Adipocyte (in vitro differentiated cells): ENCODE measurements at regions not wholly inside any gene's neighbourhood (a gene's known extent, or its start where the extent isn't known, plus 50 kb on each side); places are given as distances from the start of the nearest gene placed in this dataset.
"Not testable (repeated sequence)": the region's sequence is repeated elsewhere in the genome, so short reads cannot be mapped to it uniquely, and the experiment has no call there.

Source experiments
- DNase-seq: peaks from one replicate; pipeline ENCODE4 v3.0.0-alpha.2; 2015; ENCODE audit warnings: low read depth
- H3K27me3 ChIP-seq: replicated peaks from 2 replicates; pipeline ENCODE4 v1.7.0; 2013; ENCODE audit warnings: mild to moderate bottlenecking, low read length, moderate library complexity; ENCODE audit not compliant: control insufficient read depth, insufficient read depth
- H3K36me3 ChIP-seq: 2 replicates; pipeline ENCODE4 v1.7.0; 2013; ENCODE audit warnings: low read length, mild to moderate bottlenecking, moderate library complexity; ENCODE audit not compliant: control insufficient read depth, insufficient read depth, severe bottlenecking
- H3K4me1 ChIP-seq: 2 replicates; pipeline ENCODE4 v1.7.0; 2013; ENCODE audit warnings: mild to moderate bottlenecking, low read length, moderate library complexity; ENCODE audit not compliant: control insufficient read depth, insufficient read depth
- H3K4me3 ChIP-seq: 2 replicates; pipeline ENCODE4 v1.7.0; 2013; ENCODE audit warnings: mild to moderate bottlenecking, low read length, moderate library complexity
- H3K9ac ChIP-seq: 2 replicates; pipeline ENCODE4 v1.7.0; 2013; ENCODE audit warnings: mild to moderate bottlenecking, low read length, moderate library complexity
- H3K9me3 ChIP-seq: 2 replicates; pipeline ENCODE4 v1.7.0; 2013; ENCODE audit warnings: mild to moderate bottlenecking, low read length, moderate library complexity; ENCODE audit not compliant: control insufficient read depth

DNA sequence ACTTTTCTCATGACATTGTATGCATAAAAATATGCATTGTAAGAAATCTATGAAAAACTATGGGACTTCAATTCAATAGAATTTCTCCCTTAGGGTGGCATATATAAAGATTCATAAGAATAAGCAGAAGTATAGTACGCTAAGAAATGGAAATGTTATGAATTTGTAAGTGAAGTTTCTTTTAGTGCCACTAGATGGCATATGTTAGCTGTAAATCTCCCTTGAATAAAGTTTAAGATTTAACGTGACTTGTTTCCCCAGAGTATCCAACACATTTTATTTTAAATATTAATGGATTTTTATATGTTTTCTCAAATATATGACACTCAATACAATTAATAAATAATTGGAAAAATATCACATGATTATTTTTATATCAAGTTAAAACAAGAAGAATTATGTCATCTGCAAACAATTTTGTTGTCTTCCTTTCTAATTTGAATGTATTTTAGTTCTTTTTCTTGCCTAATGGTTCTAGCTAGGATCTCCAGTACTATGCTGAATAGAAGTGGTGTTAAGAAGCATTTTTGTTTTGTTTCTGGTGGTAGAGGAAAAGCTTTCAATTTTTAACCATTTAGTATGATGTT is 287.2 kb downstream of the HGF start:
- Histone ChIP-seq H3K9me3 (no peaks in the 10 kb centered on the region), H3K27me3 (no peaks in the 10 kb centered on the region), H3K4me3 (no peak overlapping the region), H3K4me1 (peaks cover 3% of the 10 kb centered on the region), H3K9ac (no peak overlapping the region), H3K36me3 (no peaks in the 10 kb centered on the region)
- peak; percentile 65 for DNase-seq

DNA sequence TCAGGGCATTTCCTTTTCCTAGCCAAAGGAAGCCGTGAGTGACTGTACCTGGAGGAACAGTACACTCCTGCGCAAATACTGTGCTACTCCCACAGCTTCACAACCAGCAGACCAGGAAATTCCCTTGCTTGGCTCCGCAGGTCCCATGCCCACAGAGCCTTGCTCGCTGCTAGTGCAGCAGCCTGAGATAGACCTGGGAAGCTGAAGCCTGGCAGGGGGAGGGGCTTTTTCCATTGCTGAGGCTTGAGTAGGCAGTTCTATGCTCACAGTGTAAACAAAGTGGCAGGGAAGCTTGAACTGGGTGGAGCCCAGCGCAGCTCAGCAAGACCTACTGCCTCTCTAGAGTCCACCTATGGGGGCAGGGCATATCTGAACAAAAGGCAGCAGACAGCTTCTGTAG is 291.2 kb downstream of the HGF start:
- no peak overlapping the region for H3K9ac ChIP-seq
- no peak overlapping the region for H3K4me3 ChIP-seq
- H3K36me3 ChIP-seq, result no peaks in the 10 kb centered on the region
- H3K4me1 ChIP-seq, result peaks cover 3% of the 10 kb centered on the region
- H3K27me3 ChIP-seq, result no peaks in the 10 kb centered on the region
- DNase-seq, result no peak
- no peaks in the 10 kb centered on the region for H3K9me3 ChIP-seq

DNA sequence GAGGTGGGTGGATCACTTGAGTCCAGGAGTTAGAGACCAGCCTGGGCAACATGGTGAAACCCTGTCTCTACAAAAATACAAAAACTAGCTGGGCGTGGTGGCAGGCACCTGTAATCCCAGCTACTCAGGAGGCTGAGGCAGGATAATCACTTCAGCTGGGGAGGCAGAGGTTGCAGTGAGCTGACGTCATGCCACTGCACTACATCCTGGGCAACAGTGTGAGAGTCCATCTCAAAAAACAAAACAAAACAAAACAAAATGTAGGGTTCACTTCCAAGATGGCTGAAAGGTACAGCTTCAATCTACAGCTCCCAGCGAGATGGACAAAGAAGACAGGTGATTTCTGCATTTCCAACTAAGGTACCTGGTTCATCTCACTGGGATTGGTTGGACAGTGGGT is 291.6 kb downstream of the HGF start:
- DNase-seq, H3K9me3 ChIP-seq: not testable (repeated sequence)

DNA sequence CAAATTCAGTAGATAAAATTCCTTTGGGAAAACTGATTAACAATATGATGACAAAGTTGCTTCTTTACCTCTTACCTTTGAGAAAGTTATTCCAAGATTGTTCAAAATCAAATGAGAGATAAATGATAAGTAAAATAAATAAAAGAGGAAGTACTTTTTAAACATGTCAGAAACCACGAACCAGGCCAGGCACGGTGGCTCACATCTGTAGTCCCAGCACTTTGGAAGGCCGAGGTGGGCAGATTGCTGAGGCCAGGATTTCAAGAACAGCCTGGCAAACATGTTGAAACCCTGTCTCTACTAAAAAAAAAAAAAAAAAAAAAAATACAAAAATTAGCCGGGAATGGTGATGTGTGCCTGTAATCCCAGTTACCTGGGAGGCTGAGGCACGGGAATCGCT is 296.6 kb downstream of the HGF start:
- no peak for DNase-seq
- Histone ChIP-seq H3K4me3 (no peak overlapping the region), H3K4me1 (peaks cover 6% of the 10 kb centered on the region), H3K9me3 (no peaks in the 10 kb centered on the region), H3K36me3 (no peaks in the 10 kb centered on the region), H3K9ac (no peak overlapping the region), H3K27me3 (no peaks in the 10 kb centered on the region)

More for the DNA sequence above, 291.6 kb downstream of the HGF start:
- not testable (repeated sequence) for H3K4me1 ChIP-seq, H3K36me3 ChIP-seq, H3K27me3 ChIP-seq, H3K9ac ChIP-seq, H3K4me3 ChIP-seq

DNA sequence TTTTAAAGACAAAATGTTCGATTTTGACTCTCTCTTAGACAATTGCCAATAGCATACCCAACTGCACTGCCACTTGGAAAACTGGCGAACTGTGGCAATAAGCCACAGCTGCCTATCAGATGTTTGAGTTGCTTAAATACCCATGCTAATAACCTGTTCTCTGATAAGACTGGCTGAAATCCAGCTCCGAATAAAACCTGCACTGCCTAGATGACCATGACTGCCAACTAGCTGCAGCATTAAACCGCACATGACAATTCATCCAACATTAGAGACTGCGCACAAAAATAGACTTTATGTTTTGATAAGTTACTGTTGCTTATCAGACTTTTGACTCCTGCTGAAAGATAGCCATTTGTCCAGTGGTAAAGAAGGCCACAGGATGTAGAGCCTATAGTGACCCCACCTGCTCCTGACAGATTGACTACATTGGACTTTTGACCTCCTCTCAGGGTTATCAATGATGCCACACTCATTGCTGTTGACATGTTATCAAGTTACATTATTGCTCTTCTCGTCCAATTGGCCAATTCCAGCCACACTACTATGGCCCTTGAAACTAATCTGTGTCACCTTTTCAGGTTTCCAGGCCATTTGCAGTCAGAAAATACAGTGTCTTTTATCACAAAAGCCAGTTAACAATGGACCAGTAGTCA is 299.0 kb downstream of the HGF start:
- DNase-seq, result no peak
- Histone ChIP-seq H3K9me3 (no peaks in the 10 kb centered on the region), H3K4me3 (no peak overlapping the region), H3K36me3 (no peaks in the 10 kb centered on the region), H3K9ac (no peak overlapping the region), H3K27me3 (no peaks in the 10 kb centered on the region), H3K4me1 (peaks cover 6% of the 10 kb centered on the region)

DNA sequence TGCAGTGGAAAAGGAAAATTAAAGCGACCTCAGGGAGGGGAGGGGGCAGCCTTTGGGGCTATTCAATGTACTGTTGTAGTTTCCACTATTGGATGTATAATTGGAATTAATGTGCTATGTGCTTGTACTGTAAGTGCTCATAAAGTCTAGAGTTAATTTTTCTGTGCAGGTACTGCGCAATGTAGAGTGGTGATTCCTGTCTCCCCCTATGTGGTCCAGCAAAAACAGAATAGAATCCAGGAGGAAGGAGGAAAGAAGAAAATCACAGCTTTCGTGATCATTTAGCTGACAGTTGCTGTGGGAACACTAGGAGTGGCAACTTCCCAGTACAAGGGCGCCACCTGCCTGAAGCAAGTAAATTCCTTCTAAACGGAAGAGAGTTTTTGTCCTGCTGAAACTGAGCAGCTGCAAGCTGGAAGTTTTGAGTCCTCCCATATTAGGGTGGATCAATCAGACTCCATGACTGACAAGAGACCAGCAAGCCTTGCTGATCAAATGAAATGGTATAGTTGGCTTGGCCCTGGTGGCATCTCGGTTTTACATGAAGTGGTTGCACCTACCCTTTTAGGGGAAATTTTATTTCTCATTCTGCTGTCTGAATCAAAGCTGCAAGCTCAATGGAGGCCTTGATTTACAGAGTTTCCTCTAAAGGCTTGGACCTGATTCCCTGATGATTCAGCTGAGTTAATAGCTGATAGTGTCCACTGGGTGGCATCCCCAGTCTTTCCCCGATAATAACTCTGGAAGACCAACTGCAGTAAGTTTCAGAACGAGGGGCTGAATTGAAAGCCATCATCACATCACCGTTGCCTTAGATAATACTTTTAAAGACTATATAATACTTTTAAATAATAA is 299.8 kb downstream of the HGF start:
- Histone ChIP-seq H3K9me3 (no peaks in the 10 kb centered on the region), H3K4me3 (no peak overlapping the region), H3K27me3 (no peaks in the 10 kb centered on the region), H3K36me3 (no peaks in the 10 kb centered on the region), H3K4me1 (peaks cover 6% of the 10 kb centered on the region), H3K9ac (peak overlapping the region; percentile 16)
- DNase-seq, result peak; percentile 86

DNA sequence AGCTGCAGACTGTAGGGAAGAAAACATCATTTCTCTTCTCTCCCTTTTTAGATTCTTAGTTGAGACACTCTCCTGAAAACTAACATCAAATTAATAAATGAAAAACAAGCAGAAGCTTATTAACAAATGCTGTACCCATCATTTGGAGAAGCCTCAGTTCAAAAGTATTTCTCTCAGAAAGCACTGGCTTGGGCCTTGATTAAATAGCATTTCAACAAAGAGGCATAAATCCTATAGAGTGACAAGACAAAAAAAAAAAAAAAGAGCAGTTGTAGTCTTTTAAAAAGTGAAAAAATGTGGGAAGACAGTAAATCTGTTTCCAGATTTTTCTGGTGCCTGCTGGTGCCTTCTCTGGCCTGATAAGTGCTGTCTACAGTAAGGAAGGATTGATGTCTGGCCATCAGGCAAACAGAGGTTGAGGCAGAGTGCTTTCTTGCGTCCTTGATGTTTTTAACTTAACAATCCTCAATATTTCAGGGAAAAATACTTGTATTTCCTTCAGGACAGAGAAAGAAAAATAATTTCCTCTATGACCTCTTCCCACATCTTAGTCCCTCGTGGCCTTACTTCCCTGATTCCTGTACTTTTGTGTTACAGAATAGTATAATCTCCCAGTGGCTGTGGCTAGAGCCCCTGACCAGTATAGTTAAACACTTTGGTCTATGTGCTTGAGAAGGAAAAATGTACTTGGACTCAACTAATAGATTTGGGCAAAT is 300.5 kb downstream of the HGF start:
- no peaks in the 10 kb centered on the region for H3K9me3 ChIP-seq
- no peak overlapping the region for H3K4me3 ChIP-seq
- H3K4me1 ChIP-seq, result peaks cover 6% of the 10 kb centered on the region
- no peak for DNase-seq
- no peaks in the 10 kb centered on the region for H3K36me3 ChIP-seq
- no peaks in the 10 kb centered on the region for H3K27me3 ChIP-seq
- H3K9ac ChIP-seq, result peak overlapping the region; percentile 16

DNA sequence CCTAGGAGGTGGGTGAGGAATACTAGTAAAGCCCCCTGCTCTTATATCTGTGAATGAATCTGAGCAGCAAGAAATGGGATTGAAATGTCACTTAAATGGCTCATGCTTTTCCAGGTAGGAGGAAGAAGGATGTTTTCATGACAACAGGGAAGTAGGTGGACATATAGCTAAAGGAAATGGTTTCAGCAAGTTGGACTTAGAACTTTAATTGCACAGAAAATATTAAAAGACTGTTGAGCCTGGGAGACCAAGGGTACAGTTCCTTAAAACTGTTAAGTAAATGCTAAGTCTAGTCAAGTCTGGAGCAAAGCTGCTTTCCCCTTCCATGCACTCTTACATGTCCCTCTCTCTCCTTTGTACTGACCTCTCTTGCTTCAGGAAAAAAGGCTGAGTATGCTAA is 301.3 kb downstream of the HGF start:
- Histone ChIP-seq H3K4me1 (peaks cover 6% of the 10 kb centered on the region), H3K9ac (no peak overlapping the region), H3K9me3 (no peaks in the 10 kb centered on the region), H3K27me3 (no peaks in the 10 kb centered on the region), H3K36me3 (no peaks in the 10 kb centered on the region), H3K4me3 (no peak overlapping the region)
- no peak for DNase-seq

DNA sequence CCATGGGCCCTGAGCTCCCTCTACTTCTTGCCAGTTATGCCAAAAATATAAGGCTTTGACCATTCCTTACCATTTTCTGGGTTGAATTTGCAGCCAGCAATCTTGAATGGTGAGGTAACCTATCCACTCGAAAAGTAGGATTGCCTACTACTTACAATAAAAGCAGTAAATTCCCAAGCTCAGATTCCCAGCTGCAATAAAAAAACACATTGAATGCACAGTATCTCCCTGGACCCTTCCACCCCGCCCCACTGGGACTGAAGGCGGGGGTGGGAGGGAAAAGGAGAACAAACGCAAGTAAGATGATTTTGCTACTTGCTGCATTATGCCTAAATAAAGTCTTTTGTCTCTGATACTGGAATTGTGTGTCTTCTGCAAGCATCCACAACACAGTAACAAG is 301.9 kb downstream of the HGF start:
- Histone ChIP-seq H3K27me3 (no peaks in the 10 kb centered on the region), H3K9me3 (no peaks in the 10 kb centered on the region), H3K4me3 (no peak overlapping the region), H3K9ac (no peak overlapping the region), H3K36me3 (no peaks in the 10 kb centered on the region), H3K4me1 (peaks cover 6% of the 10 kb centered on the region)
- no peak for DNase-seq

DNA sequence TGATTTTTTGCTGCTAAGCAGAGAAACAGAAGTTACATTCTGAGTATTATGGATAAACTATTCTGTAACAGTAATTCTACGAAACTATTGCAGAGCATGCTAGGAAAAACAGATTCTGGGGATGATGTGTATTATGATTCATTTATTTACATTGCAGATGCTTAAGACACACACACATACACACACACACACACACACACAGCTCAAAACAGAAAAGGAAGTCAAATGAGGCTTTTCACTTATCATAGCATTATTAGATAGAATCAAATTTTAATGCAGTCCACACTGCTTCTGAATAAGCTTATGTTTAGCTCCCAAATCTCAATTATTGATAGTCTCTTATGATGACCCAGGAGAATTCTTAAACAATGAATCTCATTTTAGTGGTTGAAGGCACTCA is 307.2 kb downstream of the HGF start:
- H3K4me1 ChIP-seq, result no peaks in the 10 kb centered on the region
- H3K4me3 ChIP-seq, result no peak overlapping the region
- no peaks in the 10 kb centered on the region for H3K27me3 ChIP-seq
- no peak overlapping the region for H3K9ac ChIP-seq
- no peaks in the 10 kb centered on the region for H3K9me3 ChIP-seq
- H3K36me3 ChIP-seq, result no peaks in the 10 kb centered on the region
- DNase-seq, result peak; percentile 67
